Tibial nerve (tissue), 4 donors: ENCODE measurements at regions not wholly inside any gene's neighbourhood (a gene's known extent, or its start where the extent isn't known, plus 50 kb on each side); places are given as distances from the start of the nearest gene placed in this dataset.

Experiments used
- DNase-seq, 2 donors: peaks; one replicate each; pipeline ENCODE4 v3.0.0-alpha.2; 2019; ENCODE audit warnings: low spot score in 2 of 2
- H3K27ac ChIP-seq, 4 donors: fragments of 200-600 bp; sonication (generic) in 3 of 4; one replicate each; pipeline ENCODE4 v1.5.1; 2017 to 2019; ENCODE audit warnings: mild to moderate bottlenecking in 1 of 4
- H3K27me3 ChIP-seq, 2 donors: fragments of 200-600 bp; sonication (generic) in 1 of 2; one replicate each; pipeline versions ENCODE4 v1.5.1 to v1.6.0; 2017 to 2019
- H3K36me3 ChIP-seq, 3 donors: fragments of 200-600 bp; sonication (generic); one replicate each; pipeline ENCODE4 v1.5.1; 2018 to 2019
- H3K4me1 ChIP-seq, 4 donors: fragments of 200-600 bp; sonication (generic) in 3 of 4; one replicate each; pipeline ENCODE4 v1.5.1; 2017 to 2019
- H3K4me3 ChIP-seq, 4 donors: fragments of 200-600 bp; sonication (generic) in 3 of 4; one replicate each; pipeline ENCODE4 v1.5.1; 2017 to 2019; ENCODE audit warnings: mild to moderate bottlenecking in 1 of 4, moderate library complexity in 1 of 4
- H3K9me3 ChIP-seq, 4 donors: fragments of 200-600 bp; sonication (generic) in 3 of 4; one replicate each; pipeline ENCODE4 v1.5.1; 2017 to 2019
- EP300 ChIP-seq, 2 donors: sonication (generic); formaldehyde crosslinking; IDR thresholded peaks; one replicate each; pipeline ENCODE4 v1.6.1; 2017; ENCODE audit warnings: antibody characterized with exemption in 2 of 2, mild to moderate bottlenecking in 1 of 2
- POLR2A ChIP-seq, 2 donors: fragments of 450-650 bp; IDR thresholded peaks; one replicate each; pipeline ENCODE4 v1.6.1; 2017; ENCODE audit warnings: antibody characterized with exemption in 2 of 2, mild to moderate bottlenecking in 2 of 2, moderate library complexity in 2 of 2
- WGBS, 2 donors: methylation state at CpG; one replicate each; pipeline ENCODE4 v1.1.5; 2018; 5-methylcytosine and 5-hydroxymethylcytosine counted together
- TF ChIP-seq, protein P1 (sequence below), 5 experiments: fragments of 200-600 bp in 3 of 5; fragments of 450-650 bp in 2 of 5; sonication (generic) in 3 of 5; IDR thresholded peaks; one replicate each; pipeline ENCODE4 v1.5.1; 2016 to 2019; ENCODE audit warnings: antibody characterized with exemption in 5 of 5, mild to moderate bottlenecking in 3 of 5, moderate library complexity in 2 of 5

DNA sequence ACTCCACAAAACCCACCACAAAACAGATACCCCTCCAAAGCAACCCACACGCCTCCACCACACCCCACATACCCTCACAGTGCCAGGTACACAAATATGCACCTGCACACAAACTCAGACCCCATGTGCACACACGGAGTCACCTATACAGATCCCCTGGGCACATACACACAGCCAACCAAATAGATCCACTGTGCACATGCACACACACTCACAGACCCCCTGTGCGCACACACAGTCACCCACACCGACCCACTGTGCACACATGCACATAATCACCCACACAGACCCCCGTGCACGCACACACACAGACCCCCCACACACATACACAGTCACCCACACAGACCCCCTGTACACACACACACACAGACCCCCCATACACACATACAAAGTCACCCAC is 107.8 kb downstream of the HSPH1 start:
- Histone ChIP-seq H3K4me3 (no peak overlapping the region), H3K4me1 (no peaks in the 10 kb centered on the region), H3K27ac (no peak overlapping the region), H3K9me3 (no peaks in the 10 kb centered on the region), H3K36me3 (no peaks in the 10 kb centered on the region), H3K27me3 (no peaks in the 10 kb centered on the region)
- DNase-seq = no peak
- TF ChIP-seq POLR2A (IDR thresholded peaks at IDR 0.05) (no peak), EP300 (IDR thresholded peaks at IDR 0.05) (no peak)
- TF ChIP-seq, protein P1, sequence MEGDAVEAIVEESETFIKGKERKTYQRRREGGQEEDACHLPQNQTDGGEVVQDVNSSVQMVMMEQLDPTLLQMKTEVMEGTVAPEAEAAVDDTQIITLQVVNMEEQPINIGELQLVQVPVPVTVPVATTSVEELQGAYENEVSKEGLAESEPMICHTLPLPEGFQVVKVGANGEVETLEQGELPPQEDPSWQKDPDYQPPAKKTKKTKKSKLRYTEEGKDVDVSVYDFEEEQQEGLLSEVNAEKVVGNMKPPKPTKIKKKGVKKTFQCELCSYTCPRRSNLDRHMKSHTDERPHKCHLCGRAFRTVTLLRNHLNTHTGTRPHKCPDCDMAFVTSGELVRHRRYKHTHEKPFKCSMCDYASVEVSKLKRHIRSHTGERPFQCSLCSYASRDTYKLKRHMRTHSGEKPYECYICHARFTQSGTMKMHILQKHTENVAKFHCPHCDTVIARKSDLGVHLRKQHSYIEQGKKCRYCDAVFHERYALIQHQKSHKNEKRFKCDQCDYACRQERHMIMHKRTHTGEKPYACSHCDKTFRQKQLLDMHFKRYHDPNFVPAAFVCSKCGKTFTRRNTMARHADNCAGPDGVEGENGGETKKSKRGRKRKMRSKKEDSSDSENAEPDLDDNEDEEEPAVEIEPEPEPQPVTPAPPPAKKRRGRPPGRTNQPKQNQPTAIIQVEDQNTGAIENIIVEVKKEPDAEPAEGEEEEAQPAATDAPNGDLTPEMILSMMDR (IDR thresholded peaks at IDR 0.05) = no peak
- WGBS, 2 donors = 86 to 93% methylated on average over 6 of the region's 6 CpGs

DNA sequence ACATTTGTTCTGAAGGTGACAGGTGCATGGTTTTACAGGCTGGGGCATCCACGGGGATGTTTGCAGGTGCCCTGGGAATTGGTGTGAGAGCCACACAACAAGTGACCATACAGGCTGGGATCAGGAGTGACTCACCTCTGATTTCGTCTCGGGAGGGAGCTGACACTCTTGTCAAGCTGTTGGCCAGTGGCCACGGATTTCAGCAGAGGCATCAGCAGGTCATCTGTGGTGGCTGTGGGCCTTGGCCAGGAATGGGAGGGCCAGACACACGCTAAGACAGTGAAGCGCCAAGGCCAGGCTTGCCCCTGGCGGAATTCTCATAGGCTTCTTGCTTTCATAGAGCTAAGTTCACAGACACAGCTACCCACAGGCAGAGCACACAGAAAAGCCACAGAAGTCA is 108.6 kb downstream of the HSPH1 start:
- WGBS, 2 donors = 71 to 73% methylated on average over 6 to 7 of the region's 7 CpGs
- H3K4me3 ChIP-seq = no peak overlapping the region
- no peak overlapping the region for H3K27ac ChIP-seq
- H3K9me3 ChIP-seq = no peaks in the 10 kb centered on the region
- no peaks in the 10 kb centered on the region for H3K27me3 ChIP-seq
- DNase-seq = no peak
- no peak for TF ChIP-seq POLR2A (IDR thresholded peaks at IDR 0.05)
- TF ChIP-seq EP300 (IDR thresholded peaks at IDR 0.05) = no peak
- TF ChIP-seq, protein P1 (IDR thresholded peaks at IDR 0.05) = no peak
- no peaks in the 10 kb centered on the region for H3K4me1 ChIP-seq
- H3K36me3 ChIP-seq = no peaks in the 10 kb centered on the region

DNA sequence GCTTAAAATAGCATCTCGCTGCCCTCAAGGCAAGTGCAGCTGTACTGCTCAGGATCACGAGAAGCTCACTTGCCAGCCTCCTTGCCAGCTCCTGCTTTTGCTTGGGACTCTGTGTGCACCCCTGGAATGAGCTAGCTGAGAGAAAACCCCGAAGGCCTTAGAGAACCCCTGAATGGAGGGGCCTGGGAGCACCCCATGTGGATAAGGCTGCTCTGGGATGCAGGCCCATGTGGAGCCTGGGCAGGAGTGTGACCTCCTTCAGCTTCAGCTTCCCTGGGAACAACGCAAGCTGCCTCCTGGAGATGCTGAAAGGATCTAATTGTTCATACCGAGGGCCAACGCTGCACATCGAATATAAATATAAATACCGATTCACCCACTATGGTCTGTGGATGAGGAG is 109.2 kb downstream of the HSPH1 start:
- Histone ChIP-seq H3K36me3 (no peaks in the 10 kb centered on the region), H3K27ac (no peak overlapping the region), H3K9me3 (no peaks in the 10 kb centered on the region), H3K27me3 (no peaks in the 10 kb centered on the region), H3K4me1 (no peaks in the 10 kb centered on the region), H3K4me3 (no peak overlapping the region)
- TF ChIP-seq POLR2A (IDR thresholded peaks at IDR 0.05) (no peak), EP300 (IDR thresholded peaks at IDR 0.05) (no peak)
- TF ChIP-seq, protein P1 (IDR thresholded peaks at IDR 0.05) = no peak
- DNase-seq = no peak
- WGBS, 2 donors = 65 to 83% methylated on average over 8 of the region's 8 CpGs

DNA sequence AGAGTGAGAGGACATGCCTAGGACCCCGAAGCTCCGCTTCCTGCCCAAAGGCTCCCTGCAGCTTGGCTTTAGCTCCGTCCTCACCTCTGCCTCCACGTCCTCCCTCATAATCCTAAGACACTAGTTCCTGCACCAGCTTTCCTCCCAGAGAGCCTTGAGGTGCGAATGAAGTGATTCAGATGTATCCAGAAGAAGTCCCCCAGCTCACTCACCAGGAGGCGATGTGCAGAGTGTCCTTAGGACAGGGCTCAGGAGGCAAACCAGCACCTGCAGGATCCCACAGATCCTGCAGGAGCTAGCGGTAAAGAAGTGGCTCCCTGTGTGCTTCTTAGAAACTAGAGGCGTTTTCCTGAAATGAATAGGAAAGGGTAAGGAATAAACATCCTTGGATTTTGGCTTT is 109.7 kb downstream of the HSPH1 start:
- Histone ChIP-seq H3K36me3 (no peaks in the 10 kb centered on the region), H3K4me3 (no peak overlapping the region), H3K27ac (no peak overlapping the region), H3K9me3 (no peaks in the 10 kb centered on the region), H3K4me1 (peaks cover 0 to 1% (median 0%) of the 10 kb centered on the region in 4 donors), H3K27me3 (no peaks in the 10 kb centered on the region)
- WGBS, 2 donors = 85 to 87% methylated on average over 8 of the region's 8 CpGs
- TF ChIP-seq POLR2A (IDR thresholded peaks at IDR 0.05) (no peak), EP300 (IDR thresholded peaks at IDR 0.05) (no peak)
- TF ChIP-seq, protein P1 (IDR thresholded peaks at IDR 0.05) = no peak
- DNase-seq = no peak

DNA sequence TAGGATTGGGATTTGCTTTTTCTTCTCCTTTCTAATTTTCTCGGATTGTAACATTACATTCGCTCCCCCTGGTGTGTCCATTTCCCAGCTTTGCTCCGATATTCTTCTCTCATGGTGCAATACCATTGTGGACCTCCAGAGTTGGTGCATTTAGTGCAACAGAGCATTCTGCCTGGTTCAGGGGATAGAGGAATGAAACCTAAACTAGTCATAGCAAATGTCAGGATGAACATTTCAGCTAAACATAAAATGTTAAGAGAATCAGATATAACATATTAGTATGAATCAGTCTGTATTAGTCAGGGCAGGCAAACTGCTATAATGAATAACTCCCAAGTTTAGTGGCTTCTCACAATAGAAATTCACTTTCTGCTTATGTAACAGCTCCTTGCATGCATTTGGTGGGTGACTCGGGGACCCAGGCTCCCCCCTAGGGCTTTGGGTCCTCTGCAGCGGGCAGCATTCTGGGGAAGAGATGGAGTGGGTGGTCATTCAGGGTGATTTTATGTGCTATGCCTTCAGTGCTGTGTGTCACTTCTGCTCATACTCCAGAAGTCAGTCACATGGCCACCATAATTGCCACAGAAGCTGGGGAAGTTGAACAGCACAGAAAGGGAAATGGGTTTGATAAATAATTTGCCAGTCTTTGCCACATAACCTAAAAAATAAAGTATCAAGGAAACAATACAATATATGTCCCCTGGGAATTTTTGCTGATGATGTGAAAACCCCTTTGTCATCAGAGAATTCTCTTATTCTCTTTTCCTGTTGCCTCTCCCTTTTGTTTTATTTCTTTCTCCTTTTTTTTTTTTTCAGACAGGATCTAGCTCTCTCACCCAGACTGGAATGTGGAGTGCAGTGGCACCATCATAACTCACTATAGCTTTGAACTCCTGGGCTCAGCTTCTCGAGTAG is 111.0 kb downstream of the HSPH1 start:
- H3K27me3 ChIP-seq = no peaks in the 10 kb centered on the region
- H3K27ac ChIP-seq = no peak overlapping the region
- H3K36me3 ChIP-seq = no peaks in the 10 kb centered on the region
- H3K4me3 ChIP-seq = no peak overlapping the region
- DNase-seq = no peak
- TF ChIP-seq EP300 (IDR thresholded peaks at IDR 0.05) (no peak), POLR2A (IDR thresholded peaks at IDR 0.05) (no peak)
- TF ChIP-seq, protein P1 (IDR thresholded peaks at IDR 0.05) = peak in 1 of 5 experiments; percentile 39
- H3K9me3 ChIP-seq = no peaks in the 10 kb centered on the region
- peaks cover 0 to 10% (median 9%) of the 10 kb centered on the region in 4 donors for H3K4me1 ChIP-seq
- WGBS, 2 donors = 72 to 73% methylated on average over 6 of the region's 6 CpGs
